Endodermal cell (in vitro differentiated cells): ENCODE measurements at regions not wholly inside any gene's neighbourhood (a gene's known extent, or its start where the extent isn't known, plus 50 kb on each side); places are given as distances from the start of the nearest gene placed in this dataset.

Source experiments
- DNase-seq: peaks from one replicate; pipeline ENCODE4 v3.0.0-alpha.2; 2017
- H3K27ac ChIP-seq: 2 replicates; pipeline ENCODE4 v1.5.1; 2013; ENCODE audit warnings: mild to moderate bottlenecking, low read depth, low read length, moderate library complexity
- H3K27me3 ChIP-seq: 2 replicates; pipeline ENCODE4 v1.6.1; 2013; ENCODE audit warnings: mild to moderate bottlenecking, low read length, moderate library complexity; ENCODE audit not compliant: insufficient read depth, control insufficient read depth, poor library complexity, severe bottlenecking
- H3K36me3 ChIP-seq: 2 replicates; pipeline ENCODE4 v1.7.0; 2013; ENCODE audit warnings: mild to moderate bottlenecking, low read length, moderate library complexity; ENCODE audit not compliant: control insufficient read depth, insufficient read depth
- H3K4me1 ChIP-seq: one replicate; pipeline ENCODE4 v1.7.0; 2013; ENCODE audit warnings: low read length; ENCODE audit not compliant: control insufficient read depth, insufficient read depth
- H3K4me3 ChIP-seq: 2 replicates; pipeline ENCODE4 v1.5.1; 2013; ENCODE audit warnings: mild to moderate bottlenecking, low read length, moderate library complexity
- H3K9ac ChIP-seq: 2 replicates; pipeline ENCODE4 v1.6.1; 2013; ENCODE audit warnings: mild to moderate bottlenecking, low read length, moderate library complexity; ENCODE audit not compliant: poor library complexity, severe bottlenecking; ENCODE audit errors: extremely low read depth
- H3K9me3 ChIP-seq: 2 replicates; pipeline ENCODE4 v1.6.1; 2013; ENCODE audit warnings: mild to moderate bottlenecking, low read length, moderate library complexity; ENCODE audit not compliant: control insufficient read depth
- H3K27ac Mint-ChIP-seq: 2 replicates; pipeline ENCODE4 v1.8.0; 2020; ENCODE audit warnings: mixed read lengths
- H3K27me3 Mint-ChIP-seq: 2 replicates; pipeline ENCODE4 v1.8.0; 2021; ENCODE audit warnings: mild to moderate bottlenecking, mixed read lengths; ENCODE audit not compliant: insufficient read depth
- H3K36me3 Mint-ChIP-seq: 2 replicates; pipeline ENCODE4 v1.8.0; 2020; ENCODE audit warnings: low read depth, mixed read lengths
- H3K4me1 Mint-ChIP-seq: 2 replicates; pipeline ENCODE4 v1.8.0; 2020; ENCODE audit warnings: mixed read lengths
- H3K4me3 Mint-ChIP-seq: 2 replicates; pipeline ENCODE4 v1.8.0; 2020; ENCODE audit warnings: mild to moderate bottlenecking, moderate library complexity, mixed read lengths
- H3K9me3 Mint-ChIP-seq: 2 replicates; pipeline ENCODE4 v1.8.0; 2020; ENCODE audit warnings: mild to moderate bottlenecking, mixed read lengths
- WGBS, 2 experiments: methylation state at CpG; one replicate each; pipeline versions ENCODE4 v1.1.5 to v1.1.7; 2013; ENCODE audit warnings: missing lambda C conversion rate in 2 of 2, mixed read lengths in 1 of 2; ENCODE audit not compliant: insufficient coverage in 1 of 2, insufficient read length in 1 of 2; 5-methylcytosine and 5-hydroxymethylcytosine counted together
- TF ChIP-seq, protein P1 (sequence below): fragments of 200-600 bp; sonication (generic); conservative IDR thresholded peaks from 2 replicates; pipeline ENCODE4 v1.5.0; 2021; ENCODE audit warnings: antibody characterized with exemption, mild to moderate bottlenecking

DNA sequence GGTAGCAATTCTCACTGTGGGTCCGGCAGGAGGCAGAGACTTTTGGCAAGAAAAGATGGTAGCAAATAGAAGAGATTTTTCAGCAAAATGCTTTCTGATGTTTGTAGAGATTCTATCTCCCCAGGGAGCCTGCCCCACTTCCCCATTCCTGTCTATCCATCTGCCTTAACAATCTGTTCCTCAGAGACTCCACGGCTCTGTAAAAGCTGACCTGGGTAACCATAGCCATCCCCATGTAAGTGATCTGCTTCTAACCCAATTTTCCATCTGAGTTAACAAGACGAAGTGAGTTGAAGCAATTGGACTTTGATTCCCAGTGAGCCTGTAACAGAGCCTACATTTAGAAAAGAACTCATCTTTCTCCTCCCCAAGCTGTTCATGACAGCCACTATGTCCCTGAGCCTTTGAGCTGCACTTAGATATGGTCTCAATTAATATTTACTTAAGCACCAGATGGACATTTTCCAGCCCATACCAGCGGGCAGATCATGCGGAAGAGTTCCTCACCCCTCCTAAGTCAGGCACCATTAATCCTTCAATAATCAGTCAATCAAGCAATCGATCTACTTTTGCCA lies 896.1 kb downstream of the CCSER2 start:
- TF ChIP-seq, protein P1, sequence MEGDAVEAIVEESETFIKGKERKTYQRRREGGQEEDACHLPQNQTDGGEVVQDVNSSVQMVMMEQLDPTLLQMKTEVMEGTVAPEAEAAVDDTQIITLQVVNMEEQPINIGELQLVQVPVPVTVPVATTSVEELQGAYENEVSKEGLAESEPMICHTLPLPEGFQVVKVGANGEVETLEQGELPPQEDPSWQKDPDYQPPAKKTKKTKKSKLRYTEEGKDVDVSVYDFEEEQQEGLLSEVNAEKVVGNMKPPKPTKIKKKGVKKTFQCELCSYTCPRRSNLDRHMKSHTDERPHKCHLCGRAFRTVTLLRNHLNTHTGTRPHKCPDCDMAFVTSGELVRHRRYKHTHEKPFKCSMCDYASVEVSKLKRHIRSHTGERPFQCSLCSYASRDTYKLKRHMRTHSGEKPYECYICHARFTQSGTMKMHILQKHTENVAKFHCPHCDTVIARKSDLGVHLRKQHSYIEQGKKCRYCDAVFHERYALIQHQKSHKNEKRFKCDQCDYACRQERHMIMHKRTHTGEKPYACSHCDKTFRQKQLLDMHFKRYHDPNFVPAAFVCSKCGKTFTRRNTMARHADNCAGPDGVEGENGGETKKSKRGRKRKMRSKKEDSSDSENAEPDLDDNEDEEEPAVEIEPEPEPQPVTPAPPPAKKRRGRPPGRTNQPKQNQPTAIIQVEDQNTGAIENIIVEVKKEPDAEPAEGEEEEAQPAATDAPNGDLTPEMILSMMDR: no peak
- Mint-ChIP-seq H3K9me3 (peaks cover 6% of the 10 kb centered on the region), H3K27ac (no peak overlapping the region), H3K27me3 (no peaks in the 10 kb centered on the region), H3K4me3 (no peak overlapping the region), H3K36me3 (no peaks in the 10 kb centered on the region), H3K4me1 (no peaks in the 10 kb centered on the region)
- H3K27ac ChIP-seq: no peak overlapping the region
- 91 to 97% methylated on average over 3 to 6 of the region's 6 CpGs for WGBS, 2 experiments
- DNase-seq: no peak
- H3K27me3 ChIP-seq: no peaks in the 10 kb centered on the region
- no peak overlapping the region for H3K4me3 ChIP-seq
- H3K9ac ChIP-seq: no peak overlapping the region
- no peaks in the 10 kb centered on the region for H3K9me3 ChIP-seq
- no peaks in the 10 kb centered on the region for H3K36me3 ChIP-seq
- H3K4me1 ChIP-seq: no peaks in the 10 kb centered on the region

DNA sequence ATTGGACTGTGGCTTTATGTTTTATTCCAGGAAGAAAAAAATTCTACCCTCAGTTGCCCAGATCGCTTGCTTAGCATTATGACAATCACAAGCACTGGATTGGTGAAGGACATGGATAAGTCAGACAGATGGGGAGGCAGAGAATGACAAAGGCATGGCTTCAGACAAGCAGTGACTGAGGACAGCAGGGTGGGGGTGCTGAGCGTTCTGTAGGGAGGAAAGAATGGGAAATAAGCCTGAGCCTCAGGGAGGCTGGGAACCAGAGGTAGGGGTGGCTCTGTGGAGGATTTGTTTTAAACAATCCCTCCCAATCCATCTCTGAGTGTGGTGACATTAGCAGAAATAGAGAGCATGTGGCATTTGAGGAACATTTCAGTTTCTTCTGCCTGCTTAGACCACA lies 896.9 kb downstream of the CCSER2 start:
- DNase-seq: no peak

DNA sequence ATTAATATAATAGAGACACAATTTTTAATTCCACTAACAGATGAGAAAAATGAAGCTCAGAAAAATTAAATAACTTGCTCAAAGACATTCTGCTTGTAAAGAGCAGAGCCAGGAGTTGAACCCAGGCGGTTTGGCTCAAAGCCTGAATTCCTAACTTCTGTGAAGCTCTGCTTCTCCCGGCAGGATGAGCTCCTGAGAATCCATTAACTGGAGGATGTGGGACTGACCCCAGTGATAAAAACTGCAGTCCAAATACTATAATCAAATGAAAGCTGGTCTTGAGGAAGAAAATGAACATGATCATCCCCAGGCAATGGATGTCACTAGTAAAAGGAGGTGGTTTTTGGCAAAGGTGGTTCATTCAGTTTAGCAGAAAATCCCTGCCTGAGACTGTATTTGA lies 898.2 kb downstream of the CCSER2 start:
- Mint-ChIP-seq H3K9me3 (no peaks in the 10 kb centered on the region), H3K36me3 (no peaks in the 10 kb centered on the region), H3K27me3 (no peaks in the 10 kb centered on the region), H3K4me3 (no peak overlapping the region), H3K27ac (no peak overlapping the region), H3K4me1 (no peaks in the 10 kb centered on the region)
- no peak for DNase-seq
- Histone ChIP-seq H3K9me3 (no peaks in the 10 kb centered on the region), H3K27ac (no peak overlapping the region), H3K36me3 (no peaks in the 10 kb centered on the region), H3K27me3 (no peaks in the 10 kb centered on the region), H3K9ac (no peak overlapping the region), H3K4me3 (no peak overlapping the region), H3K4me1 (no peaks in the 10 kb centered on the region)
- TF ChIP-seq, protein P1: no peak
- 93 to 100% methylated on average over 1 to 2 of the region's 2 CpGs for WGBS, 2 experiments

More for the DNA sequence above, 896.9 kb downstream of the CCSER2 start:
- H3K27me3 Mint-ChIP-seq: no peaks in the 10 kb centered on the region
- Histone ChIP-seq H3K27me3 (no peaks in the 10 kb centered on the region), H3K36me3 (no peaks in the 10 kb centered on the region), H3K9ac (no peak overlapping the region), H3K4me1 (no peaks in the 10 kb centered on the region), H3K9me3 (no peaks in the 10 kb centered on the region), H3K4me3 (no peak overlapping the region), H3K27ac (no peak overlapping the region)
- H3K4me1 Mint-ChIP-seq: no peaks in the 10 kb centered on the region
- TF ChIP-seq, protein P1: no peak
- H3K4me3 Mint-ChIP-seq: no peak overlapping the region
- H3K27ac Mint-ChIP-seq: no peak overlapping the region
- WGBS, 2 experiments: 87 to 100% methylated on average over 2 of the region's 2 CpGs
- peaks cover 6% of the 10 kb centered on the region for H3K9me3 Mint-ChIP-seq
- no peaks in the 10 kb centered on the region for H3K36me3 Mint-ChIP-seq
